SK-N-SH (cell line): ENCODE measurements at regions not wholly inside any gene's neighbourhood (a gene's known extent, or its start where the extent isn't known, plus 50 kb on each side); places are given as distances from the start of the nearest gene placed in this dataset.

Source experiments
- CTCF ChIP-seq: fragments of 200-600 bp; sonication (generic); IDR thresholded peaks from 2 replicates; pipeline ENCODE4 v1.6.1; 2017; ENCODE audit warnings: antibody characterized with exemption, mild to moderate bottlenecking, moderate library complexity
- EP300 ChIP-seq, 2 experiments: IDR thresholded peaks; 2 replicates each; pipeline versions ENCODE4 v1.4.0 to v1.6.1; 2012; ENCODE audit warnings: borderline replicate concordance in 1 of 2, low read depth in 1 of 2, low read length in 1 of 2
- GABPA ChIP-seq: IDR thresholded peaks from 2 replicates; pipeline ENCODE4 v1.4.0; 2012; ENCODE audit warnings: low read depth, mild to moderate bottlenecking
- MEF2A ChIP-seq: IDR thresholded peaks from 2 replicates; pipeline ENCODE4 v1.4.0; 2012; ENCODE audit warnings: low read depth, borderline replicate concordance
- POLR2AphosphoS5 ChIP-seq: IDR thresholded peaks from 2 replicates; pipeline ENCODE4 v1.6.1; 2012; ENCODE audit warnings: low read depth, low read length
- RAD21 ChIP-seq: IDR thresholded peaks from 2 replicates; pipeline ENCODE4 v1.6.1; 2012; ENCODE audit warnings: mild to moderate bottlenecking, low read length
- SMC3 ChIP-seq: IDR thresholded peaks from 2 replicates; pipeline ENCODE4 v1.6.1; 2012; ENCODE audit warnings: low read depth, low read length, improper control_type of control experiment
- TAF1 ChIP-seq: IDR thresholded peaks from 2 replicates; pipeline ENCODE4 v1.6.1; 2012; ENCODE audit warnings: low read depth, mild to moderate bottlenecking, low read length, moderate library complexity, borderline replicate concordance
- TCF12 ChIP-seq: IDR thresholded peaks from 2 replicates; pipeline ENCODE4 v1.4.0; 2012
- USF2 ChIP-seq: fragments of 150-350 bp; IDR thresholded peaks from 2 replicates; pipeline ENCODE4 v1.6.1; 2017; ENCODE audit warnings: antibody characterized with exemption, low read length, low read depth, borderline replicate concordance
- TF ChIP-seq, protein P1 (sequence below): IDR thresholded peaks from 2 replicates; pipeline ENCODE4 v1.4.0; 2012; ENCODE audit warnings: low read depth, borderline replicate concordance

GRCh38 chr13:42487221-42487620 lies 86.7 kb upstream of the TNFSF11 start:
- TF ChIP-seq MEF2A: no peak
- TF ChIP-seq CTCF: no peak
- no peak for TF ChIP-seq USF2
- no peak for TF ChIP-seq EP300 (IDR thresholded peaks at IDR 0.05; ENCODE audit: borderline replicate concordance in 1 of 2, low read depth in 1 of 2, low read length in 1 of 2)
- TF ChIP-seq TCF12: no peak
- TF ChIP-seq TAF1: no peak
- TF ChIP-seq POLR2AphosphoS5: no peak
- no peak for TF ChIP-seq SMC3
- TF ChIP-seq, protein P1, sequence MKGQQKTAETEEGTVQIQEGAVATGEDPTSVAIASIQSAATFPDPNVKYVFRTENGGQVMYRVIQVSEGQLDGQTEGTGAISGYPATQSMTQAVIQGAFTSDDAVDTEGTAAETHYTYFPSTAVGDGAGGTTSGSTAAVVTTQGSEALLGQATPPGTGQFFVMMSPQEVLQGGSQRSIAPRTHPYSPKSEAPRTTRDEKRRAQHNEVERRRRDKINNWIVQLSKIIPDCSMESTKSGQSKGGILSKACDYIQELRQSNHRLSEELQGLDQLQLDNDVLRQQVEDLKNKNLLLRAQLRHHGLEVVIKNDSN: no peak
- no peak for TF ChIP-seq GABPA
- no peak for TF ChIP-seq RAD21
